H1 (cell line): ENCODE measurements at regions not wholly inside any gene's neighbourhood (a gene's known extent, or its start where the extent isn't known, plus 50 kb on each side); places are given as distances from the start of the nearest gene placed in this dataset.

Experiments
- HDAC2 ChIP-seq, 2 experiments: fragments of 300-600 bp in 1 of 2; sonication (generic) in 1 of 2; IDR thresholded peaks; 2 replicates each; pipeline ENCODE4 v1.6.1; 2011 to 2012; ENCODE audit warnings: low read depth in 2 of 2, low read length in 2 of 2, mild to moderate bottlenecking in 2 of 2, moderate library complexity in 2 of 2, borderline replicate concordance in 1 of 2, inconsistent platforms in 1 of 2
- SP4 ChIP-seq: IDR thresholded peaks from 2 replicates; pipeline ENCODE4 v1.6.1; 2012; ENCODE audit warnings: low read length, inconsistent platforms
- SRF ChIP-seq: IDR thresholded peaks from 2 replicates; pipeline ENCODE4 v1.6.1; 2011; ENCODE audit warnings: mild to moderate bottlenecking, low read depth, low read length, moderate library complexity
- SUZ12 ChIP-seq: fragments of 200-600 bp; sonication (generic); IDR thresholded peaks from 2 replicates; pipeline ENCODE4 v1.6.1; 2012; ENCODE audit warnings: mild to moderate bottlenecking, inconsistent platforms, low read length, moderate library complexity, mixed read lengths

DNA sequence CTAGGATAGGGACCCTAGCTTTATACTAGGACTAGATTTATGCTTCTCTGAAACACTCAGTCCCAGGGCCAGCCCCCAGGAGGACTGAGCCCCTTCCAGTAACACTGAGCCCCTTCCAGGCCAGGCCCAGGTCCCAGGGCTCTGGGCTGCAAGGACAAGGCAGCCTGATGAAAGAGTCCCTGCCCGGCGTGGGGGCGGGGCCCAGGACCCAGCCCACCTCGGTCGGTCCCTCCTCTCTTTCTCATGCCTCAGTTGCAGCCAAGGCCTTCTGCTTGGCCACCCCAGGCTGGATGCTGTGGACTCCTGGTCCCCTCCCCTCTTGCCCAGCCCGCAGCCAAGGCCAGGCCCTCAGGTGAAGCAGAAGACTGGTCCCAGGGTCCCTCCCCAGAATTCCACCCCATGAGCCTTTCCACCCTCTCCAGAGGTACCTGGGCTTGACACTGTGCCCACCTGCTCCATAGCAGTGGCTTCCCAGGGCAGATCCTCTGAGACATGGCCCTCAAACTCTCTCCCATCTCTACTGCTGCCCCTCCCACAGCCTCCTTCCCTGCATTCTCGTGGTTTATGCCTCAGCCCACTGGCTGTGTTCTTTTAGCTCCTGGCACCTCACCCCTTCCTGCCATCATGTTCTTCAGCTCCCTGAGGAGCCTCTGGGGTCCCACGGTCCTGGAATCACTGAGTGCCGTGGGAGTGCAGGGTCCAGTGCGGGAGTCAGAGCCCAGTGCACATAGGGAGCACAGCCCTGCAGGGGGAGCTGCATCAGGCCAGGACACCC is 53.6 kb upstream of the C1QTNF9B start (continued):
- TF ChIP-seq SRF = no peak
- no peak for TF ChIP-seq SP4
- no peak for TF ChIP-seq HDAC2 (IDR thresholded peaks at IDR 0.05; ENCODE audit: borderline replicate concordance in 1 of 2, low read depth in 2 of 2, low read length in 2 of 2)
- TF ChIP-seq SUZ12 = no peak
